ENCODE measurements at regions not wholly inside any gene's neighbourhood (a gene's known extent, or its start where the extent isn't known, plus 50 kb on each side); places are given as distances from the start of the nearest gene placed in this dataset.
"Not testable (repeated sequence)": the region's sequence is repeated elsewhere in the genome, so short reads cannot be mapped to it uniquely, and the experiment has no call there.

DNA sequence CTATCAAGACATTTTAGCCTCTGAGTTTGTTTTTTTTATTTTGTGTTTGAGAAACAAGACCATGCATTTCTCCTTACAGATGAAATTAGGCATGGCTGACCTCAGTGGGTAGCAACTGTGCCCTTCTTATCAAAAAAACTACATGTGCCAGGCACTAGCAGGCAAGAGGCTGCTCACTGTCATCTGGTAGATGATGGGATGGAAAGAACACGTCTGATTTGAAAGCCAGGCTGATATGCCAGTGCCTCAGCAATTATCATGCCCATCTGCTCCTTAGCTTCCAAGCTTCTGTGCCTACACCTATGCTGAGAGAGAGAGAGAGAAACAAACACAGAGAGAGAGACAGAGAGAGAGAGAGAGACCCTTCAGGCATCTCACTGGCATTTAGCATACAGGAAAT is 149.9 kb downstream of the C6orf118 start:
- ChIA-PET POLR2A (no interaction called here), CTCF (interaction anchor here (1.3 kb wide), 1 partner anchor 28 kb away, joined by 3 read pairs; no protein-coding TSS in a partner anchor)
- no peak for DNase-seq (ENCODE audit: extremely low spot score)
- TF ChIP-seq, protein P1, sequence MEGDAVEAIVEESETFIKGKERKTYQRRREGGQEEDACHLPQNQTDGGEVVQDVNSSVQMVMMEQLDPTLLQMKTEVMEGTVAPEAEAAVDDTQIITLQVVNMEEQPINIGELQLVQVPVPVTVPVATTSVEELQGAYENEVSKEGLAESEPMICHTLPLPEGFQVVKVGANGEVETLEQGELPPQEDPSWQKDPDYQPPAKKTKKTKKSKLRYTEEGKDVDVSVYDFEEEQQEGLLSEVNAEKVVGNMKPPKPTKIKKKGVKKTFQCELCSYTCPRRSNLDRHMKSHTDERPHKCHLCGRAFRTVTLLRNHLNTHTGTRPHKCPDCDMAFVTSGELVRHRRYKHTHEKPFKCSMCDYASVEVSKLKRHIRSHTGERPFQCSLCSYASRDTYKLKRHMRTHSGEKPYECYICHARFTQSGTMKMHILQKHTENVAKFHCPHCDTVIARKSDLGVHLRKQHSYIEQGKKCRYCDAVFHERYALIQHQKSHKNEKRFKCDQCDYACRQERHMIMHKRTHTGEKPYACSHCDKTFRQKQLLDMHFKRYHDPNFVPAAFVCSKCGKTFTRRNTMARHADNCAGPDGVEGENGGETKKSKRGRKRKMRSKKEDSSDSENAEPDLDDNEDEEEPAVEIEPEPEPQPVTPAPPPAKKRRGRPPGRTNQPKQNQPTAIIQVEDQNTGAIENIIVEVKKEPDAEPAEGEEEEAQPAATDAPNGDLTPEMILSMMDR (IDR thresholded peaks at IDR 0.05; ENCODE audit: control extremely low read depth, extremely low read depth, low read depth, missing control alignments) = no peak

DNA sequence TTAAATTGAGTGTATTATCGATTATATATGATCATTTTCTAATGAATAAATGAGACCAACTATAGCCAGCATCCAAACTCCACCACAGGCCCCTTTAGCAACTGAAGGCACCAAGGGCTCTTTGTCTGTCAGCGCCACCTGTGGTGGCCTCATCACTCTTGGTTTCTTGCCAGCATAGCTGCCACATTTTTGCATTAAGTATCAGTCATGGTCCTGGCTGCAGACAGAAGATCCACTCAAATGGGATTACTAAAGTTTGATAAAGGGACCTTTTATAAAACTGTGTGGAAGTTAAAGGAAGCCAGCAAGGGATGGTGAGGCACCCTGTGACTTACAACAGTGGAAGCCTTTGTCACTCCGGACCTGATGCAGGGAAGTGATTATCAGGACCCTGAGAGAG is 162.9 kb downstream of the C6orf118 start:
- no peak for DNase-seq (ENCODE audit: extremely low spot score)
- POLR2A ChIA-PET = no interaction called here
- TF ChIP-seq, protein P1 (IDR thresholded peaks at IDR 0.05; ENCODE audit: control extremely low read depth, extremely low read depth, low read depth, missing control alignments) = no peak
- CTCF ChIA-PET = no interaction called here

DNA sequence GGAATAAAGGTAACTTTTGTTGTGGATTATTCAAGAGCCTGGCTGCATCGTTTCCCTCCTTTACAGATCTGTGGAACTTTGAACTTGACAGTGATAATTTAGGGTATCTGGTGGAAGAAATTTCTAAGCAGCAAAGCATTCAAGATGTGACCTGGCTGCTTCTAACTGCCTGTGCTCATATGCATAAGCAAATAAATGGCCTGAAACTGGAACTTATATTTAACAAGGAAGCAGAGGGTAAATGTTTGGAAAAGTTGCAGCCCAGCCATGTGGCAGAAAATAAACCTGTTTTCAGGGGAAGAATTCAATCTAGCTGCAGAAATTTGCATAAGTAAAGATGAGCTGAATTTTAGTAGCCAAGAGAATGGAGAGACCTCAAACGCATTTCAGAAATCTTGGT is 173.5 kb downstream of the C6orf118 start:
- ChIA-PET CTCF (no interaction called here), POLR2A (no interaction called here)
- TF ChIP-seq, protein P1 (IDR thresholded peaks at IDR 0.05; ENCODE audit: control extremely low read depth, extremely low read depth, low read depth, missing control alignments) = no peak
- no peak for DNase-seq (ENCODE audit: extremely low spot score)

DNA sequence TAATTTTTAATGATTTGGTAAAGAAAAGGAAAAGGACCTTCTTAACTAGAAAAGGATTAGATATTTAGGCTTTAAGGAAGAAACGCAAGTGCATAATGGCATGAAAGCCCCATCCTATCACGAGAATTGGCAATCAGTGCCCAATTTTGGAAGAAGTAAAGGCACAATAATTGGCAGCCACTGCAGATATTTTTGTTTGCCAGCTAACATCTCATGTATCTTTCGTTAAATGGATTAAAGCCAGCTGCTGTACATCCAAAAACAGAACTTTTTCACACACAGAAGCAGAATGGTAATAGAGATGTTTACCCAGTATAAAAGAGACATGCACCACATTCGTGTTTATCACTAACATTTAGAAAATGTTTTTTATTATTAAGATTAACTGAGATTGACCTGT is 180.3 kb downstream of the C6orf118 start:
- POLR2A ChIA-PET = no interaction called here
- no peak for DNase-seq (ENCODE audit: extremely low spot score)
- TF ChIP-seq, protein P1 (IDR thresholded peaks at IDR 0.05; ENCODE audit: control extremely low read depth, extremely low read depth, low read depth, missing control alignments) = no peak
- CTCF ChIA-PET = interaction anchor here (1.2 kb wide), 1 partner anchor 11 kb away, joined by 4 read pairs; no protein-coding TSS in a partner anchor

DNA sequence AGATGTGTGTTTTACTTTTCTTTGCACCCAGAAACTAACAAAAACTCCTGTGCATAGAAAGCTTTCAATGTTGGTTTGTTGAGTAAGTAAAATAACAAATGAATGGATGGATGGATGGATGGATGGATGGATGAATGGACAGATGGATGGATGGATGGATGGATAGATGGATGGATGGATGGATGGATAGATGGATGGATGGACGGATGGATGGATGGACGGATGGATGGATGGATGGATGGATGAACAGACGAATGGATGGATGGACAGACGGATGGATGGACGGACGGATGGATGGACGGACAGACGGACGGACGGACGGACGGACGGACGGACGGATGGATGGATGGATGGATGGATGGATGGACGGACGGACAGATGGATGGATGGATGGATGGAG is 181.7 kb downstream of the C6orf118 start:
- POLR2A ChIA-PET, CTCF ChIA-PET: not testable (repeated sequence)

DNA sequence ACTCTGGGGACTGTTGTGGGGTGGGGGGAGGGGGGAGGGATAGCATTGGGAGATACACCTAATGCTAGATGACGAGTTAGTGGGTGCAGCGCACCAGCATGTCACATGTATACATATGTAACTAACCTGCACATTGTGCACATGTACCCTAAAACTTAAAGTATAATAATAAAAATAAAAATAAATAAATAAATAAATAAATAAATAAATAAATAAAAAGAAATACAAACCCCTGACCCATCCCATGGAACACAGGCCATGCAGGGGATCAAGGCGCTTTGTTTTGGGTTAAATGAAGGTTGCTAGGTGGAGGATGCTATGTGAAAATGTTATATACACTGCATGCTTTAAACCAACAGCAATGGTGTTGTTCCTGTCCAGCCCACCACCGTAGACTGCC is 184.7 kb downstream of the C6orf118 start:
- CTCF ChIA-PET; POLR2A ChIA-PET; DNase-seq (ENCODE audit: extremely low spot score): not testable (repeated sequence)

More for the DNA sequence above, 181.7 kb downstream of the C6orf118 start:
- DNase-seq (ENCODE audit: extremely low spot score) = not testable (repeated sequence)

DNA sequence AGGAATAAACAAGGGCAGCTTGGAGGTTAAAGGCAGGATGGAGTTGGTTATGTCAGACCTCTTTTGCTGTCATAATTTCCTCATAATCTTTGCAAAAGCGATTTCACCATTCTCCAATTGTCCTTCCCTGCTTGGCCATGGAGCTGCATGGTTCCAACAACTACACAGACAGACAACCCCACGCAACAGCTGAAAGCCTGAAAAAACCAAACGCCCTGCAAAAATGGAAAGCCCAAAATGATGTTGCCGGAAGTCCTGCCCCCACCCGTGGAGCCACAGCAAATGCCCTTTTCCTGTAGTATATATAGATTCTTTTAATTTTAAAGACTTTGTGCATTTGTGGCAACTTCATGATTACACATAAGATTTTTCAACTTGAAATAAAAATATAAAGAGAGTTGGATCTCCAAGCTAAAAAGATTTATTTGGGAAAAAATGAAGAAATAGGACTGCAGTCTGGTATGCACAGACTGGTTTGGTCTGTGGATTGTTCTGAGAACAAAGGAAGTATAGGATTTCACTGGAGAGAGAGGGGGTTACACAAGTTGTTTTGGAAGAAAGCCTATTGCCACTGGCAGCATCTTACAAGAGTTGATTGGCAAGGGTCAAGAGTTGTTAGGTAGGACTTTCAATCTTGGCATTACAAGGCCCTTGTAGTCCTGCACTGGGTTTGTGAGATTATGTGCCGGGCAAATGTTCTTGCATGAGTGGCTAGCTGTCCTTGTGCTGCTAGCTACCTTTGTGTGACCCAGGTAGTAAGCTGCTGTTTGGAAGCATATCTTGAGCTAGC is 190.0 kb downstream of the C6orf118 start:
- ChIA-PET POLR2A (no interaction called here), CTCF (interaction anchor here (1.1 to 1.4 kb wide), 2 partner anchors 9 to 15 kb away, joined by 3 to 4 read pairs; no protein-coding TSS in a partner anchor)
- DNase-seq (ENCODE audit: extremely low spot score) = no peak
- TF ChIP-seq, protein P1 (IDR thresholded peaks at IDR 0.05; ENCODE audit: control extremely low read depth, extremely low read depth, low read depth, missing control alignments) = no peak

Measured in GM10248 (cell line).